Hepatocyte (in vitro differentiated cells): ENCODE measurements at regions not wholly inside any gene's neighbourhood (a gene's known extent, or its start where the extent isn't known, plus 50 kb on each side); places are given as distances from the start of the nearest gene placed in this dataset.

Experiments
- DNase-seq: peaks from one replicate; pipeline ENCODE4 v3.0.0-alpha.2; 2016; ENCODE audit warnings: low spot score
- H2AFZ ChIP-seq: fragments of 200-600 bp; sonication (generic); 2 replicates; pipeline ENCODE4 v1.6.0; 2016; ENCODE audit warnings: antibody characterized with exemption, mild to moderate bottlenecking
- H3K27ac ChIP-seq: fragments of 200-600 bp; sonication (generic); 2 replicates; pipeline ENCODE4 v1.5.1; 2016; ENCODE audit warnings: mild to moderate bottlenecking
- H3K27me3 ChIP-seq: fragments of 200-600 bp; sonication (generic); 2 replicates; pipeline ENCODE4 v1.6.1; 2016
- H3K36me3 ChIP-seq: fragments of 200-600 bp; sonication (generic); replicated peaks from 2 replicates; pipeline ENCODE4 v1.5.1; 2016; ENCODE audit warnings: low read depth; ENCODE audit not compliant: insufficient read depth
- H3K4me1 ChIP-seq: fragments of 200-600 bp; sonication (generic); 2 replicates; pipeline ENCODE4 v1.5.1; 2016; ENCODE audit warnings: mild to moderate bottlenecking, moderate library complexity; ENCODE audit not compliant: insufficient read depth
- H3K4me2 ChIP-seq: fragments of 200-600 bp; sonication (generic); 2 replicates; pipeline ENCODE4 v1.6.0; 2016
- H3K4me3 ChIP-seq: fragments of 200-600 bp; sonication (generic); 2 replicates; pipeline ENCODE4 v1.5.1; 2016; ENCODE audit warnings: mild to moderate bottlenecking
- H3K79me2 ChIP-seq: fragments of 200-600 bp; sonication (generic); 2 replicates; pipeline ENCODE4 v1.6.0; 2017; ENCODE audit warnings: mild to moderate bottlenecking
- H3K9me2 ChIP-seq: fragments of 200-600 bp; sonication (generic); replicated peaks from 2 replicates; pipeline ENCODE4 v1.6.0; 2017; ENCODE audit warnings: mild to moderate bottlenecking; ENCODE audit not compliant: insufficient read depth
- H3K9me3 ChIP-seq: fragments of 200-600 bp; sonication (generic); 2 replicates; pipeline ENCODE4 v1.5.1; 2016; ENCODE audit warnings: low read depth, mild to moderate bottlenecking
- H4K20me1 ChIP-seq: fragments of 200-600 bp; sonication (generic); 2 replicates; pipeline ENCODE4 v1.6.0; 2016; ENCODE audit warnings: mild to moderate bottlenecking; ENCODE audit not compliant: insufficient read depth, poor library complexity, severe bottlenecking
- CTCF ChIP-seq: fragments of 200-600 bp; sonication (generic); IDR thresholded peaks from 2 replicates; pipeline ENCODE4 v1.5.1; 2016; ENCODE audit warnings: antibody characterized with exemption, mild to moderate bottlenecking; ENCODE audit not compliant: poor library complexity
- EZH2 ChIP-seq: fragments of 200-600 bp; sonication (generic); IDR thresholded peaks from 2 replicates; pipeline ENCODE4 v1.6.1; 2016; ENCODE audit warnings: antibody characterized with exemption, mild to moderate bottlenecking, borderline replicate concordance
- EZH2phosphoT487 ChIP-seq: fragments of 200-600 bp; sonication (generic); IDR thresholded peaks from one replicate; pipeline ENCODE4 v1.6.1; 2018; ENCODE audit warnings: antibody characterized with exemption, mild to moderate bottlenecking, low read depth, moderate library complexity; ENCODE audit not compliant: unreplicated experiment, severe bottlenecking
- whole genome bisulfite sequencing: methylation state at CpG from one replicate; pipeline ENCODE4 v1.1.6; 2016; ENCODE audit warnings: low lambda C conversion rate; ENCODE audit errors: missing lambda C conversion rate; 5-methylcytosine and 5-hydroxymethylcytosine counted together

- no peaks in the 10 kb centered on the region for H3K9me2 ChIP-seq
- no peak for DNase-seq
- H4K20me1 ChIP-seq, result no peaks in the 10 kb centered on the region
- no peaks in the 10 kb centered on the region for H3K27me3 ChIP-seq
- H3K79me2 ChIP-seq, result no peaks in the 10 kb centered on the region
- no peak overlapping the region for H3K4me2 ChIP-seq
- no peaks in the 10 kb centered on the region for H3K36me3 ChIP-seq
- no peak overlapping the region for H3K4me3 ChIP-seq
- H3K9me3 ChIP-seq, result no peaks in the 10 kb centered on the region
- no peak overlapping the region for H3K27ac ChIP-seq
- H3K4me1 ChIP-seq, result peaks cover 12% of the 10 kb centered on the region
- TF ChIP-seq EZH2, result no peak
- no peak for TF ChIP-seq EZH2phosphoT487
- TF ChIP-seq CTCF, result no peak
- no peak overlapping the region for H2AFZ ChIP-seq
- 80% methylated on average over 3 of the region's 3 CpGs for WGBS
Measured at GRCh38 chr15:35933531-35933930, 387.6 kb upstream of the DPH6 start.

GRCh38 chr15:35934383-35935049 is 388.6 kb upstream of the DPH6 start:
- no peaks in the 10 kb centered on the region for H3K27me3 ChIP-seq
- H3K9me3 ChIP-seq, result no peaks in the 10 kb centered on the region
- no peaks in the 10 kb centered on the region for H3K79me2 ChIP-seq
- no peak overlapping the region for H2AFZ ChIP-seq
- H3K4me3 ChIP-seq, result no peak overlapping the region
- no peaks in the 10 kb centered on the region for H3K9me2 ChIP-seq
- peaks cover 12% of the 10 kb centered on the region for H3K4me1 ChIP-seq
- H3K4me2 ChIP-seq, result no peak overlapping the region
- no peaks in the 10 kb centered on the region for H4K20me1 ChIP-seq
- DNase-seq, result no peak
- no peaks in the 10 kb centered on the region for H3K36me3 ChIP-seq
- WGBS, result 92% methylated on average over 3 of the region's 3 CpGs
- TF ChIP-seq EZH2phosphoT487, result no peak
- no peak for TF ChIP-seq CTCF
- TF ChIP-seq EZH2, result no peak
- H3K27ac ChIP-seq, result no peak overlapping the region

- DNase-seq, result peak; percentile 5
- Histone ChIP-seq H3K27ac (no peak overlapping the region), H3K4me3 (no peak overlapping the region), H4K20me1 (no peaks in the 10 kb centered on the region), H3K4me2 (no peak overlapping the region), H3K9me2 (no peaks in the 10 kb centered on the region), H3K9me3 (no peaks in the 10 kb centered on the region), H2AFZ (no peak overlapping the region), H3K79me2 (no peaks in the 10 kb centered on the region), H3K27me3 (no peaks in the 10 kb centered on the region), H3K4me1 (peaks cover 12% of the 10 kb centered on the region), H3K36me3 (no peaks in the 10 kb centered on the region)
- WGBS, result 75% methylated on average over 2 of the region's 2 CpGs
- TF ChIP-seq CTCF (no peak), EZH2phosphoT487 (no peak), EZH2 (no peak)
Measured at GRCh38 chr15:35936284-35936683, 390.3 kb upstream of the DPH6 start.
